Right cardiac atrium (tissue), 5 donors: ENCODE measurements at regions not wholly inside any gene's neighbourhood (a gene's known extent, or its start where the extent isn't known, plus 50 kb on each side); places are given as distances from the start of the nearest gene placed in this dataset.
"Not testable (repeated sequence)": the region's sequence is repeated elsewhere in the genome, so short reads cannot be mapped to it uniquely, and the experiment has no call there.

Experiments
- ATAC-seq, 2 donors: fragments of 200-7000 bp; cut with Tn5 transposase; one replicate each; pipeline versions ENCODE4 v1.8.0 to v1.9.1; 2020; ENCODE audit warnings: moderate library complexity in 2 of 2, mild to moderate bottlenecking in 1 of 2
- DNase-seq, 3 donors: peaks; one replicate each; pipeline ENCODE4 v3.0.0-alpha.2; 2020
- H3K27ac ChIP-seq: one replicate; pipeline ENCODE4 v1.5.1; 2013; ENCODE audit warnings: mild to moderate bottlenecking, low read length, control low read depth, moderate library complexity
- H3K27me3 ChIP-seq: one replicate; pipeline ENCODE4 v1.6.1; 2013; ENCODE audit not compliant: control insufficient read depth, insufficient read depth
- H3K4me1 ChIP-seq: one replicate; pipeline ENCODE4 v1.6.1; 2013; ENCODE audit warnings: low read length; ENCODE audit not compliant: control insufficient read depth, insufficient read depth
- H3K4me3 ChIP-seq: one replicate; pipeline ENCODE4 v1.5.1; 2013; ENCODE audit warnings: low read length, control low read depth
- H3K9me3 ChIP-seq: one replicate; pipeline ENCODE4 v1.6.1; 2013; ENCODE audit warnings: low read length; ENCODE audit not compliant: control insufficient read depth
- WGBS: extraction: QIAGEN DNeasy Blood & Tissue Kit; methylation state at CpG from one replicate; pipeline ENCODE4 v1.1.7; 2013; 5-methylcytosine and 5-hydroxymethylcytosine counted together
- intact Hi-C, 4 donors: fragments of 100-400 bp; cut with DNase I; formaldehyde crosslinking; loops; one replicate each; pipeline versions ENCODE4 v1.11.0 to v1.14.0; 2022 to 2023
- donor health status: healthy with polysubstance abuse.
- donor health status: DM: no; HTN: yes; CAD: no.
- donor health status: DM: no; HTN: no; CAD: no.
- donor health status: DM: no; HTN: yes; CAD: no; lungs with severe emphysema.
- donor health status: DM: yes; HTN: yes; CAD: no.

DNA sequence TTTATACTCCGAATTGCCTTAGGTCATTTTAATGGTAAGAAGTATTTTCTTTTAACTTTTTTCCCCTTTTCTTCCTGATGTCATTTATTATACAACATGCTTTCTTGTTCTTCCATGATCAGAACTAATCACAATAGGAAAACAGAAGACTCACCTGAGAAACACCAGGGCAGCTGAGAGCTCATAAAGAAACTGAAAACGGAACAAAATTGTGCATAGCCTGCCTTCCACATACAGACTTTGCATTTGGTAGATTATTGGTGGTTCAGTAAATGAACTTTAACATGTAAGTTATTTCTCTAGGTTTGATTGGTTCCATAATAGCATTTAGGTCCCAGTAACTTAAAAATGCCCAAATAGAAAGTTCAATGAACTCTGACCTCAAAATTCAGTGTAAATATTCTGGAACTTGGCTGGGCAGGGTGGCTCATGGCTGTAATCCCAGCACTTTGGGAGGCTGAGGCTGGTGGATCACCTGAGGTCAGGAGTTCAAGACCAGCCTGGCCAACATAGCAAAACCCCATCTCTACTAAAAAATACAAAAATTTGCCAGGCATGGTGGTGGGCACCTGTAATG, 161.1 kb upstream of the DTNBP1 start:
- no peak for DNase-seq
- Histone ChIP-seq H3K27ac (no peak overlapping the region), H3K4me1 (no peaks in the 10 kb centered on the region), H3K4me3 (no peak overlapping the region), H3K27me3 (no peaks in the 10 kb centered on the region), H3K9me3 (no peaks in the 10 kb centered on the region)
- WGBS = 68% methylated on average over 2 of the region's 2 CpGs
- ATAC-seq = no peak
- intact Hi-C loops = no loop called here

DNA sequence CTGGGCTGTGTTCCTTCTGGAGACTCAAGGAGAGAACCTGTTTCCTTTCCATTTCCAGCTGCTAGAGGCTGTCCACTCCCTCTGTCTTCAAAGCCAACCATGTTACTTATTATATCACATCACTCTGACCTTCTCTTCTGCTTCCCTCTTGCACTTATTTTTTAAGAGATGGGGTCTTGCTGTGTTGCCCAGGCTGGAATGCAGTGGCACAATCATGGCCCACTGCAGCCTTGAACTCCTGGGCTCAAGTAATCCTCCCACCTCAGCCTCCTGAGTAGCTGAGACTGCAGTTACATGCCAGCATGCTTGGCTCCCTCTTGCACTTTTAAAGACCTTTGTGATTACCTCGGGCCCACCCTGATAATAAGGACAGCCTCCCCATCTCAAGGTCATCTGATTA, 160.0 kb upstream of the DTNBP1 start:
- no peak for DNase-seq
- Histone ChIP-seq H3K4me1 (no peaks in the 10 kb centered on the region), H3K4me3 (no peak overlapping the region), H3K27ac (no peak overlapping the region), H3K9me3 (no peaks in the 10 kb centered on the region), H3K27me3 (no peaks in the 10 kb centered on the region)
- intact Hi-C loops = no loop called here
- WGBS = 48% methylated on average over 1 of the region's 1 CpG
- no peak for ATAC-seq

DNA sequence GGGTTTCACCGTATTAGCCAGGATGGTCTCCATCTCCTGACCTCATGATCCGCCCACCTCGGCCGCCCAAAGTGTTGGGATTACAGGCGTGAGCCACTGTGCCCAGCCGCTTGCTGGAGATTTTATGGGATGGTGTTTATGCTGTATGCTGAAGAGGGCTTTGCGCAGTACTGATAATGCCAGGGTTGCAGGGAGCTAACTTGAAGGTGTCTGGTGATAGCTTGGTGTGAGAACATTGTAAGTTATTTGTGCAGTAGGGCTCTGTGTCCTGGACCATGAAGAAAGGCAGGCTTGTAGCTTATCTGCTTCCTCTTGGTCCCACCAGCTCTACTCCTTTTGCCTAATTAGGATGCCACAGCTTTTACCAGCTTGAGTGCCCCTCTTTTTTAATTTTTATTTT, 157.0 kb upstream of the DTNBP1 start:
- intact Hi-C loops = no loop called here
- peak; percentile 80 to 90 for ATAC-seq

DNA sequence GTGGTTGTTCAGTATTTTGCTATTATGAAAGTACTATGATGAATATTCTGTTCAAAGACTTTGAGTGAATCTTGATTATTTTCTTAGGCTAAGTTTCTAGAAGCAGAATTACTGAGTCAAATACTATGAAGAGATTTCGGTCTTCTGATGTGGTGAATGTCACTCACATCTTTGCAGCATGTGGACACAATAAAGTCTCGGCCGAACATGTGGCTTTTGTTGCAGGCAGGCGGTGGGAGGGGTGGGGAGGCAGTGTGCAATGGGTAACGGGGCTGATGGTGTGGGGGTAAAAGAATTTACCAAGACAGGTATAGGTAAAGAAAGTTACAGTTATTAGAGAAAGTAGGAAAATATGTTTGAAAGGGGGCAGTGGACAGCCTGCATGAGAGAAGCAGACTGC, 156.4 kb upstream of the DTNBP1 start:
- 68% methylated on average over 5 of the region's 5 CpGs for WGBS

More for the DNA sequence above, 157.0 kb upstream of the DTNBP1 start:
- no peaks in the 10 kb centered on the region for H3K9me3 ChIP-seq
- no peak for DNase-seq
- H3K4me3 ChIP-seq = no peak overlapping the region
- WGBS = 76% methylated on average over 7 of the region's 7 CpGs
- H3K27me3 ChIP-seq = no peaks in the 10 kb centered on the region
- H3K4me1 ChIP-seq = no peaks in the 10 kb centered on the region
- no peak overlapping the region for H3K27ac ChIP-seq

DNA sequence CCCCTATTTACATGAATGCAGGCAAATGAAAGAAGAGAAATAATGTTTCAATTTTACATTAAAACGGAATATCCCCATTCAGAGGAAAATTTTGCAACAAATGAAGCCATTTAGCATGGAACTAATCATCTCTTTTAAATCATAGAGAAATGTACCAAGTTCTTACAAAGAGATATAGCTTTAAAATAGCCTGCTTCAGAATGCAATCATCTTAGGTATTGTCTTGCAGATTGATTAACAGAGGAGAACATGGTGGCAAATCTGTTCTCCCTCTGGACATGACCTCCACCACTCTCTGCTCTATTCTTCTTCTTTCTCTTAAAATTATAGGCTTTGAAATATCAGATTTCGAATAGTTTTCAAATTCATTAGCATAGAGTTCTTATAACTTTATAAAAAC, 155.7 kb upstream of the DTNBP1 start:
- no peak overlapping the region for H3K4me3 ChIP-seq
- H3K27ac ChIP-seq = no peak overlapping the region
- WGBS = 79% methylated on average over 2 of the region's 2 CpGs
- no peaks in the 10 kb centered on the region for H3K9me3 ChIP-seq
- no peak for ATAC-seq
- intact Hi-C loops = no loop called here
- H3K4me1 ChIP-seq = no peaks in the 10 kb centered on the region
- no peaks in the 10 kb centered on the region for H3K27me3 ChIP-seq
- DNase-seq = no peak

More for the DNA sequence above, 156.4 kb upstream of the DTNBP1 start:
- H3K27me3 ChIP-seq = no peaks in the 10 kb centered on the region
- H3K27ac ChIP-seq = no peak overlapping the region
- peak in 1 of 2 donors; percentile 22 for ATAC-seq
- H3K4me3 ChIP-seq = no peak overlapping the region
- DNase-seq = no peak
- no peaks in the 10 kb centered on the region for H3K4me1 ChIP-seq
- H3K9me3 ChIP-seq = no peaks in the 10 kb centered on the region
- intact Hi-C loops = no loop called here

DNA sequence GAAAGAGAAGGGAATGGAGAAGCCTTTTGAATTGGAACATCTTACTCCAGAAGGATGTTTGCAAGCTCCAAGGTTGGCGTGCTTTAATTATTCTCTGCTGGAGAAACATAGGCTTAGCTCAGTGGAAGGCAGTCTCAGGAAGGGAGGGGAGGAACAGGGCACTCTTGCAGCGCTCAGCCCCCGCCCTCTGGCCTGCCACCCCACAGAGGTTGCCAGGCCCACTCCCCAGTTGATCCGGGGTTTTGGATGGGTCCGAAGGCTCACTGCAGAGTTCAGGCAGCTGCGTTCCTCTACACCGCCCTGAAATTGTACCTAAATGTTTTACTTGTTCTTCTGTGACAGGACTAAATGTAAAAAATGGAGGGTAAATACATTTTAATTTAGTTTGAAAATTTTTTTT, 155.2 kb upstream of the DTNBP1 start:
- no peak for ATAC-seq
- 92% methylated on average over 7 of the region's 7 CpGs for WGBS
- intact Hi-C loops = no loop called here
- no peaks in the 10 kb centered on the region for H3K9me3 ChIP-seq
- no peak for DNase-seq
- no peak overlapping the region for H3K27ac ChIP-seq
- no peaks in the 10 kb centered on the region for H3K27me3 ChIP-seq
- H3K4me1 ChIP-seq = no peaks in the 10 kb centered on the region
- no peak overlapping the region for H3K4me3 ChIP-seq

DNA sequence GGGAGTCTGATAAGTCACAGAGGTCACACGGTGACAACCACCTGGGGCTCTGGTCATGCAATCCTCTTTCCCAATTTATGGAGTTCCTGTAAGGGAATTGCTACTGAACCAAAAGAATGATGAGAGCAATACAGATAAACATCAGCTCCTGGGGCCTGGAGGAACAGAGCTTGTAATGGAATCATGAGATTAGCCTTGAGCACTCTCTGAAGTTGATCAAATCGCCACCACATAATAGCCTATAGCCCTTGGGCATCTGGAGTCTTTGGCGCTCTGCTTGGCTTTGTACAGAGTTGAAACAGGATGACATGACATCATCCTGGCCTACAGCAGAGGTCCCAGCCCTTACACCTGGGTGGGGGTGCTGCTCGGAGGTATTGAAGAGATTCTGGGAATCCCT, 154.3 kb upstream of the DTNBP1 start:
- no peak overlapping the region for H3K27ac ChIP-seq
- H3K9me3 ChIP-seq = no peaks in the 10 kb centered on the region
- H3K4me1 ChIP-seq = no peaks in the 10 kb centered on the region
- ATAC-seq (no peak), DNase-seq (no peak)
- WGBS = 91% methylated on average over 4 of the region's 4 CpGs
- intact Hi-C loops = no loop called here
- no peaks in the 10 kb centered on the region for H3K27me3 ChIP-seq
- H3K4me3 ChIP-seq = no peak overlapping the region

DNA sequence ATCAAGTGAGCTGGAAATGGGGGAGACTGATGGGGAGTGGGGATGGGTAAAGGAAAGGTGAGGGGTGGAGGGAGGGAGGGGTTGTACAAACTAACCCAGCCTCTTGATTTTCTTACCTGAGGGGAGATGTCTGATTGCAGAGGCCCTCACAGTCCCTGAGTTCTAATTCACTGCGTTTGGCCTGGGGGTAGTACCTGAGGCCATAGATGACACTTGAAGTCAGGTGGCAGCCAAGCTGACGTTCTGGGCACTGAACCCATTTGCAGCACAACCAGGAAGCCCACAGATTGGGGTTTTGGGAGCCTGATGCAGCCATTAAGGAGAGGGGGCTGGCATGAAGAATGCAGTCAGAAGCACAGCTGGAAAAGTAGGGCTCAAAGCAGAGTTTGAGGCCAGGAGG, 153.8 kb upstream of the DTNBP1 start:
- Histone ChIP-seq H3K27ac (no peak overlapping the region), H3K4me1 (no peaks in the 10 kb centered on the region), H3K9me3 (no peaks in the 10 kb centered on the region), H3K4me3 (no peak overlapping the region), H3K27me3 (no peaks in the 10 kb centered on the region)
- WGBS = 65% methylated on average over 2 of the region's 2 CpGs
- no peak for DNase-seq
- intact Hi-C loops = no loop called here
- ATAC-seq = no peak

DNA sequence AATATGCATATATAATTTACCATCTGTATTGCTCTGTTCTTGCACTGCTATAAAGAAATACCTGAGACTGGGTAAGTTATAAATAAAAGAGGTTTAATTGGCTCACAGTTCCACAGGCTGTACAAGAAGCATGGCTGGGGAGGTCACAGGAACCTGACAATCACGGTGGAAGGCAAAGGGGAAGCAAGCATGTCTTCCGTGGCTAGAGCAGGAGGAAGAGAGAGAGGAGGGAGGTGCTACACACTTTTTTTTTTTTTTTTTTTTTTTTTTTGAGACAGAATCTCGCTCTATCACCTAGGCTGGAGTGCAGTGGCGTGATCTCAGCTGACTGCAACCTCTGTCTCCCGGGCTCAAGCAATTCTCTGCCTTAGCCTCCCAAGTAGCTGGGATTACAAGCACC, 150.9 kb upstream of the DTNBP1 start:
- ATAC-seq, DNase-seq, H3K9me3 ChIP-seq, H3K4me3 ChIP-seq, H3K4me1 ChIP-seq, intact Hi-C loops, H3K27ac ChIP-seq, H3K27me3 ChIP-seq: not testable (repeated sequence)
- WGBS = 63% methylated on average over 5 of the region's 5 CpGs

DNA sequence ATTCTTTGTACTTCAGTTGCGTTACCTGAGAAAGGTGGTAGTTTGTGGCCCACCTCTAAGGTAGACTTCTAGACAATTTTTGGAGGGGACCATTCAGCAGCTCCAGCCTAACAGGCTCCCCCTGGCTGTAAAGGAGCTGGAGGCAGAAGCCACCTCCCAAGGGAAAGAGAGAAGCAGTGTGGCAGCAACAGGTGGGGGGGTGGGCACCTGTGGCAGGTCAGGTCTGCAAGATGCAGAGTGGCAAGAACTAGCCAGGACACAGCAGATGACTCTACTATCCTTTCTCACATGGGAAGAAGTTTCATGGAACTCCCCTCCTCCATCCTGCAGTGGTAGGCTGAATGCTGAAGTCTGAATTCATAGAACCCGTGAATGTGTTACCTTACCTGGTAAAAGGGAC, 148.3 kb upstream of the DTNBP1 start:
- 93% methylated on average over 2 of the region's 2 CpGs for WGBS

DNA sequence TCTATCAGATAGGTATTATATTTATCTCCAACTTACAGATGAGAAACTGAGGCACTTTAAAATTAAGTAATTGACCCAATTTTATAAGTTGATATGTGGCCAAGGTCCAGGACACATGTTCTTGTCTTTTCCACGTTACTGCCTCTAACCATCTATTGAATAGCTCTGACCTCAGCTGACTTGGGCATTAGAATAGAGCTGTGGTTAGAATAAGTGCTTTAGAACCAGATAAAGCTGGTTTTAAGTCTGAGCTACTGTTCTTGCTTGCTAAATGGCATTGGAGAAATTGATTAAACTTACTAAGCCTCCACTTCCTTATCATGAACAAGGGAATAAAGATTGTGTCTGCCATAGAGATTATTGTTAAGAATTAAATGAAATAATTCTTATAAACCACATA, 147.8 kb upstream of the DTNBP1 start:
- ATAC-seq = no peak

More for the DNA sequence above, 148.3 kb upstream of the DTNBP1 start:
- Histone ChIP-seq H3K4me1 (no peaks in the 10 kb centered on the region), H3K4me3 (no peak overlapping the region), H3K27me3 (no peaks in the 10 kb centered on the region), H3K27ac (no peak overlapping the region), H3K9me3 (no peaks in the 10 kb centered on the region)
- ATAC-seq = no peak
- intact Hi-C loops = no loop called here
- no peak for DNase-seq

DNA sequence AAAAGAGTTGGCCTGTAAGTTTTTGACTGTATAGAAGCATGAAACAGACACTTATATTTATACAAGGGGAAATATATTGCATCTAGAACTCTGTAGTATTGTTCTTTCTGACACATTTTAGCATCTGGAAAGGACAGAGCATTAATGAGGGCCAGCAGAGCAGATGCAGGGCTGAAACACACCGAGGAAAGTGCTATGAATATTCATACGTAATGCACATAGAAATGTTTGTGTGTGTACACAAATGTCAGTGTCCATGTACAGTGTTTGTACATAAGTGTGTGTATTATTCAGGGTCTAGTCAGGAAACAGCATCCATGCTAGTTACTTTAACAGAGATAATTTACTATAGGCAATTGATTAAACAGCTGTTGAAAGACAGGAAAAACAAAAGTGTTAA, 146.5 kb upstream of the DTNBP1 start:
- ATAC-seq (no peak), DNase-seq (no peak)
- 85% methylated on average over 2 of the region's 2 CpGs for WGBS
- Histone ChIP-seq H3K4me1 (no peaks in the 10 kb centered on the region), H3K27ac (no peak overlapping the region), H3K27me3 (no peaks in the 10 kb centered on the region), H3K9me3 (no peaks in the 10 kb centered on the region), H3K4me3 (no peak overlapping the region)
- intact Hi-C loops = no loop called here

More for the DNA sequence above, 147.8 kb upstream of the DTNBP1 start:
- intact Hi-C loops = no loop called here
- Histone ChIP-seq H3K4me1 (no peaks in the 10 kb centered on the region), H3K4me3 (no peak overlapping the region), H3K27me3 (no peaks in the 10 kb centered on the region), H3K27ac (no peak overlapping the region), H3K9me3 (no peaks in the 10 kb centered on the region)
- WGBS = 40% methylated on average over 1 of the region's 1 CpG
- no peak for DNase-seq
